HepG2 (cell line): ENCODE measurements at regions not wholly inside any gene's neighbourhood (a gene's known extent, or its start where the extent isn't known, plus 50 kb on each side); places are given as distances from the start of the nearest gene placed in this dataset.

ENCODE experiments used
- ATAC-seq: fragments of 200-7000 bp; cut with Tn5 transposase; 3 replicates; pipeline ENCODE4 v1.9.1; 2020; ENCODE audit warnings: mild to moderate bottlenecking, moderate library complexity
- BruUV-seq: library from RNA; stranded (reverse); fragments of 400-500 nt; replicated peaks from 2 replicates; lab custom pipeline; 2021; lab: Mats Ljungman, UMichigan
- CTCF ChIA-PET: fragments of 300-600 bp; formaldehyde crosslinking; extraction: SDS; loops from one replicate; lab custom pipeline; 2021; ENCODE audit warnings: low total read pairs, inconsistent platforms, low intra/inter-chr PET ratio; lab: Yijun Ruan, JAX
- POLR2A ChIA-PET: fragments of 350-600 bp; sonication (Branson Sonifier 250); formaldehyde crosslinking; loops from one replicate; lab custom pipeline; 2020; ENCODE audit warnings: antibody characterized with exemption, inconsistent platforms; lab: Yijun Ruan, JAX
- DNase-seq: peaks from one replicate; pipeline ENCODE4 v3.0.0-alpha.2; 2015; ENCODE audit warnings: low spot score
- FAIRE-seq: peaks from 3 replicates; lab custom pipeline; 2011; peaks lifted over from hg19 to GRCh38; lab: Jason Lieb, UNC
- H2AFZ ChIP-seq: one replicate; pipeline ENCODE4 v1.6.1; 2011; ENCODE audit warnings: low read length, inconsistent platforms
- H3K27ac ChIP-seq: fragments of 300-600 bp; 3 replicates; pipeline ENCODE4 v1.8.0; 2011; ENCODE audit warnings: mixed run types, mild to moderate bottlenecking, mixed read lengths, low read length, inconsistent platforms; ENCODE audit not compliant: insufficient read depth; ENCODE audit errors: extremely low read length
- H3K27me3 ChIP-seq, 2 experiments: fragments of 200-600 bp in 1 of 2; 2 replicates in 1 of 2; 3 replicates in 1 of 2; pipeline versions ENCODE4 v1.6.0 to v1.8.0; 2011; ENCODE audit warnings: low read length in 2 of 2, mild to moderate bottlenecking in 2 of 2, moderate library complexity in 2 of 2, inconsistent platforms in 1 of 2; ENCODE audit not compliant: insufficient read depth in 2 of 2, control insufficient read depth in 1 of 2
- H3K36me3 ChIP-seq, 2 experiments: fragments of 200-600 bp in 1 of 2; replicated peaks in 1 of 2; 2 replicates in 1 of 2; 3 replicates in 1 of 2; pipeline versions ENCODE4 v1.5.1 to v1.8.0; 2011; ENCODE audit warnings: low read length in 2 of 2, inconsistent platforms in 1 of 2; ENCODE audit not compliant: insufficient read depth in 2 of 2, control insufficient read depth in 1 of 2
- H3K4me1 ChIP-seq: 2 replicates; pipeline ENCODE4 v1.5.1; 2012; ENCODE audit warnings: low read length, inconsistent platforms; ENCODE audit not compliant: insufficient read depth
- H3K4me2 ChIP-seq: 2 replicates; pipeline ENCODE4 v1.6.0; 2011; ENCODE audit warnings: low read depth, low read length, inconsistent platforms
- H3K4me3 ChIP-seq, 3 experiments: fragments of 200-600 bp in 1 of 3; sonication (generic), shearing (Covaris generic) in 1 of 3; replicated peaks in 1 of 3; 2 replicates each; pipeline ENCODE4 v1.5.1; 2011 to 2016; ENCODE audit warnings: low read length in 3 of 3, inconsistent platforms in 2 of 3, low read depth in 2 of 3, mild to moderate bottlenecking in 2 of 3, control low read depth in 1 of 3, mixed read lengths in 1 of 3; ENCODE audit not compliant: insufficient read depth in 1 of 3
- H3K79me2 ChIP-seq: one replicate; pipeline ENCODE4 v1.6.1; 2011; ENCODE audit warnings: low read length, inconsistent platforms; ENCODE audit not compliant: insufficient read depth
- H3K9ac ChIP-seq: 2 replicates; pipeline ENCODE4 v1.6.0; 2011; ENCODE audit warnings: mild to moderate bottlenecking, low read depth, low read length, inconsistent platforms; ENCODE audit not compliant: insufficient read depth
- H3K9me3 ChIP-seq: 2 replicates; pipeline ENCODE4 v1.5.1; 2012; ENCODE audit warnings: mild to moderate bottlenecking, low read length
- H4K20me1 ChIP-seq: 2 replicates; pipeline ENCODE4 v1.6.0; 2011; ENCODE audit warnings: inconsistent platforms, mild to moderate bottlenecking, low read length, moderate library complexity; ENCODE audit not compliant: insufficient read depth
- MEF2D ChIP-seq: sonication (generic); formaldehyde crosslinking; IDR thresholded peaks from 2 replicates; pipeline ENCODE4 v1.5.1; 2020; ENCODE audit warnings: mild to moderate bottlenecking, missing genetic modification reagents
- YY1 ChIP-seq: IDR thresholded peaks from 2 replicates; pipeline ENCODE4 v1.6.1; 2011; ENCODE audit warnings: low read length, low read depth, moderate library complexity, mild to moderate bottlenecking; ENCODE audit not compliant: insufficient read depth, insufficient replicate concordance
- ZNF224 ChIP-seq: sonication (generic); formaldehyde crosslinking; IDR thresholded peaks from 2 replicates; pipeline ENCODE4 v1.5.0; 2020; ENCODE audit warnings: mild to moderate bottlenecking, missing genetic modification reagents
- ZNF274 ChIP-seq: sonication (generic); formaldehyde crosslinking; IDR thresholded peaks from 2 replicates; pipeline ENCODE4 v1.5.1; 2020; ENCODE audit warnings: mild to moderate bottlenecking, missing genetic modification reagents
- ZNF276 ChIP-seq: sonication (generic); formaldehyde crosslinking; IDR thresholded peaks from 2 replicates; pipeline ENCODE4 v1.4.0; 2020; ENCODE audit warnings: mild to moderate bottlenecking, low read depth, missing genetic modification reagents
- ZNF496 ChIP-seq: sonication (generic); formaldehyde crosslinking; IDR thresholded peaks from 2 replicates; pipeline ENCODE4 v1.8.1; 2023; ENCODE audit warnings: mild to moderate bottlenecking, moderate library complexity, missing genetic modification reagents; ENCODE audit not compliant: insufficient replicate concordance
- ZNF543 ChIP-seq: sonication (generic); formaldehyde crosslinking; IDR thresholded peaks from 2 replicates; pipeline ENCODE4 v1.4.0; 2020; ENCODE audit warnings: mild to moderate bottlenecking, missing genetic modification reagents
- ZNF549 ChIP-seq: sonication (generic); formaldehyde crosslinking; IDR thresholded peaks from 2 replicates; pipeline ENCODE4 v1.5.0; 2020; ENCODE audit warnings: missing genetic modification reagents
- ZNF713 ChIP-seq: sonication (generic); formaldehyde crosslinking; IDR thresholded peaks from 2 replicates; pipeline ENCODE4 v1.4.0; 2020; ENCODE audit warnings: mild to moderate bottlenecking, missing genetic modification reagents
- ZNF777 ChIP-seq: sonication (generic); formaldehyde crosslinking; IDR thresholded peaks from 2 replicates; pipeline ENCODE4 v1.4.0; 2020; ENCODE audit warnings: missing genetic modification reagents
- ZNF879 ChIP-seq: sonication (generic); formaldehyde crosslinking; IDR thresholded peaks from 2 replicates; pipeline ENCODE4 v1.8.1; 2023; ENCODE audit warnings: missing genetic modification reagents
- WGBS: methylation state at CpG from one replicate; pipeline ENCODE4 v1.1.6; 2017; ENCODE audit warnings: low lambda C conversion rate; 5-methylcytosine and 5-hydroxymethylcytosine counted together
- in situ Hi-C: cut with HindIII; loops from 2 replicates; pipeline ENCODE4 v1.10.0; 2017; ENCODE audit warnings: low pct_unique_long_range_greater_than_20kb; ENCODE audit not compliant: extremely low pct_ligation_motif_present
- intact Hi-C: fragments of 100-400 bp; cut with micrococcal nuclease; formaldehyde crosslinking; loops from one replicate; pipeline ENCODE4 v1.10.0; 2022; ENCODE audit not compliant: unreplicated experiment

GRCh38 chr2:59034837-59035236 lies 793.7 kb upstream of the FANCL start:
- 0% methylated on average over 1 of the region's 1 CpG for WGBS
- Histone ChIP-seq H3K4me1 (no peaks in the 10 kb centered on the region), H3K9ac (no peak overlapping the region), H3K79me2 (no peaks in the 10 kb centered on the region), H4K20me1 (no peaks in the 10 kb centered on the region), H3K4me2 (no peak overlapping the region), H3K36me3 (no peaks in the 10 kb centered on the region), H3K27me3 (no peaks in the 10 kb centered on the region), H3K27ac (no peak overlapping the region), H3K9me3 (no peaks in the 10 kb centered on the region), H2AFZ (no peak overlapping the region), H3K4me3 (no peak overlapping the region)
- ChIA-PET CTCF (no interaction called here), POLR2A (no interaction called here)
- intact Hi-C loops, result no loop called here
- in situ Hi-C loops, result no loop called here
- FAIRE-seq, result no peak
- no peak for DNase-seq
- no peak for ATAC-seq
- TF ChIP-seq ZNF224, result no peak
- TF ChIP-seq ZNF777 (CRISPR knock-in tag), result no peak
- TF ChIP-seq ZNF879 (CRISPR knock-in tag), result no peak
- no peak for TF ChIP-seq ZNF276
- no peak for TF ChIP-seq MEF2D (CRISPR knock-in tag)
- TF ChIP-seq YY1, result no peak
- no peak for TF ChIP-seq ZNF713 (CRISPR knock-in tag)
- no peak for TF ChIP-seq ZNF274
- no peak for TF ChIP-seq ZNF549 (CRISPR knock-in tag)
- no peak for TF ChIP-seq ZNF496
- no peak for TF ChIP-seq ZNF543
- no TSS peak for BruUV-seq
